Nephron (organoid): ENCODE measurements at regions not wholly inside any gene's neighbourhood (a gene's known extent, or its start where the extent isn't known, plus 50 kb on each side); places are given as distances from the start of the nearest gene placed in this dataset.

Experiments
- H3K27ac Mint-ChIP-seq, 3 experiments: 2 replicates each; pipeline ENCODE4 v1.8.0; 2020; ENCODE audit warnings: mixed read lengths in 3 of 3, mild to moderate bottlenecking in 2 of 3, moderate library complexity in 1 of 3
- H3K27me3 Mint-ChIP-seq: 2 replicates; pipeline ENCODE4 v1.8.0; 2021; ENCODE audit warnings: low read depth, mild to moderate bottlenecking, moderate library complexity, mixed read lengths
- H3K36me3 Mint-ChIP-seq: 2 replicates; pipeline ENCODE4 v1.8.0; 2020; ENCODE audit warnings: low read depth, mixed read lengths
- H3K4me1 Mint-ChIP-seq: 2 replicates; pipeline ENCODE4 v1.8.0; 2020; ENCODE audit warnings: mixed read lengths
- H3K4me3 Mint-ChIP-seq, 3 experiments: 2 replicates each; pipeline ENCODE4 v1.8.0; 2020; ENCODE audit warnings: mild to moderate bottlenecking in 3 of 3, mixed read lengths in 3 of 3, moderate library complexity in 2 of 3
- H3K9me3 Mint-ChIP-seq: 2 replicates; pipeline ENCODE4 v1.8.0; 2020; ENCODE audit warnings: mixed read lengths
- CTCF ChIP-seq, 3 experiments: fragments of 200-600 bp; sonication (generic); IDR thresholded peaks; one replicate each; pipeline ENCODE4 v1.5.0; 2021; ENCODE audit warnings: antibody characterized with exemption in 3 of 3; ENCODE audit not compliant: unreplicated experiment in 3 of 3

- Mint-ChIP-seq H3K27me3 (no peaks in the 10 kb centered on the region), H3K36me3 (no peaks in the 10 kb centered on the region), H3K9me3 (no peaks in the 10 kb centered on the region), H3K4me3 (no peak overlapping the region), H3K27ac (no peak overlapping the region), H3K4me1 (peaks cover 4% of the 10 kb centered on the region)
- TF ChIP-seq CTCF (IDR thresholded peaks at IDR 0.05; ENCODE audit: unreplicated experiment in 3 of 3), result no peak
Measured at GRCh38 chr7:41584746-41585145, 118.1 kb downstream of the INHBA start.

GRCh38 chr7:41582116-41582515 lies 120.8 kb downstream of the INHBA start:
- no peaks in the 10 kb centered on the region for H3K27me3 Mint-ChIP-seq
- no peaks in the 10 kb centered on the region for H3K36me3 Mint-ChIP-seq
- peaks cover 4% of the 10 kb centered on the region for H3K4me1 Mint-ChIP-seq
- no peak overlapping the region for H3K4me3 Mint-ChIP-seq
- H3K27ac Mint-ChIP-seq, result no peak overlapping the region
- no peak for TF ChIP-seq CTCF (IDR thresholded peaks at IDR 0.05; ENCODE audit: unreplicated experiment in 3 of 3)
- H3K9me3 Mint-ChIP-seq, result no peaks in the 10 kb centered on the region

GRCh38 chr7:41581041-41581440 lies 121.8 kb downstream of the INHBA start:
- no peaks in the 10 kb centered on the region for H3K27me3 Mint-ChIP-seq
- H3K4me1 Mint-ChIP-seq, result peaks cover 4% of the 10 kb centered on the region
- H3K9me3 Mint-ChIP-seq, result no peaks in the 10 kb centered on the region
- peak overlapping the region in 2 of 3 experiments; percentile 27 to 62 for H3K27ac Mint-ChIP-seq
- TF ChIP-seq CTCF (IDR thresholded peaks at IDR 0.05; ENCODE audit: unreplicated experiment in 3 of 3), result no peak
- H3K36me3 Mint-ChIP-seq, result no peaks in the 10 kb centered on the region
- H3K4me3 Mint-ChIP-seq, result no peak overlapping the region

- Mint-ChIP-seq H3K4me1 (peaks cover 4% of the 10 kb centered on the region), H3K27me3 (no peaks in the 10 kb centered on the region), H3K9me3 (no peaks in the 10 kb centered on the region), H3K36me3 (no peaks in the 10 kb centered on the region), H3K4me3 (no peak overlapping the region), H3K27ac (no peak overlapping the region)
- no peak for TF ChIP-seq CTCF (IDR thresholded peaks at IDR 0.05; ENCODE audit: unreplicated experiment in 3 of 3)
Measured at GRCh38 chr7:41579961-41580935, 122.6 kb downstream of the INHBA start.

GRCh38 chr7:41578700-41579099 lies 124.2 kb downstream of the INHBA start:
- TF ChIP-seq CTCF (IDR thresholded peaks at IDR 0.05; ENCODE audit: unreplicated experiment in 3 of 3), result no peak
- Mint-ChIP-seq H3K27me3 (no peaks in the 10 kb centered on the region), H3K4me3 (no peak overlapping the region), H3K4me1 (peaks cover 4% of the 10 kb centered on the region), H3K27ac (no peak overlapping the region), H3K36me3 (no peaks in the 10 kb centered on the region), H3K9me3 (no peaks in the 10 kb centered on the region)

GRCh38 chr7:41576166-41576565 lies 126.7 kb downstream of the INHBA start:
- H3K27ac Mint-ChIP-seq, result no peak overlapping the region
- peaks cover 8% of the 10 kb centered on the region for H3K4me1 Mint-ChIP-seq
- no peak overlapping the region for H3K4me3 Mint-ChIP-seq
- no peaks in the 10 kb centered on the region for H3K36me3 Mint-ChIP-seq
- H3K27me3 Mint-ChIP-seq, result no peaks in the 10 kb centered on the region
- H3K9me3 Mint-ChIP-seq, result no peaks in the 10 kb centered on the region
- TF ChIP-seq CTCF (IDR thresholded peaks at IDR 0.05; ENCODE audit: unreplicated experiment in 3 of 3), result no peak
